WTC11 (cell line): ENCODE measurements at regions not wholly inside any gene's neighbourhood (a gene's known extent, or its start where the extent isn't known, plus 50 kb on each side); places are given as distances from the start of the nearest gene placed in this dataset.

Source experiments
- ATAC-seq: fragments of 200-7000 bp; cut with Tn5 transposase; 2 replicates; pipeline ENCODE4 v1.10.0; 2021; ENCODE audit warnings: mild to moderate bottlenecking, moderate library complexity
- CTCF ChIA-PET: fragments of 300-600 bp; sonication (Branson Sonifier 250); formaldehyde crosslinking; loops from one replicate; lab custom pipeline; 2021; ENCODE audit warnings: antibody characterized with exemption; lab: Charles Lee
- POLR2A ChIA-PET: fragments of 350-600 bp; sonication (Branson Sonifier 250); formaldehyde crosslinking; loops from one replicate; lab custom pipeline; 2021; ENCODE audit warnings: antibody characterized with exemption; lab: Charles Lee
- DNase-seq: peaks from one replicate; pipeline ENCODE4 v3.0.0; 2021; ENCODE audit warnings: low spot score
- H3K27ac Mint-ChIP-seq: 2 replicates; pipeline ENCODE4 v1.8.0; 2021; ENCODE audit warnings: mixed read lengths
- H3K27me3 Mint-ChIP-seq: 2 replicates; pipeline ENCODE4 v1.8.0; 2021; ENCODE audit warnings: low read depth, mild to moderate bottlenecking, moderate library complexity, mixed read lengths
- H3K36me3 Mint-ChIP-seq: 2 replicates; pipeline ENCODE4 v1.8.0; 2021; ENCODE audit warnings: mixed read lengths
- H3K4me1 Mint-ChIP-seq: 2 replicates; pipeline ENCODE4 v1.8.0; 2022; ENCODE audit warnings: mixed read lengths
- H3K4me3 Mint-ChIP-seq: 2 replicates; pipeline ENCODE4 v1.8.0; 2021; ENCODE audit warnings: mild to moderate bottlenecking, moderate library complexity, mixed read lengths
- H3K9me3 Mint-ChIP-seq: 2 replicates; pipeline ENCODE4 v1.8.0; 2021; ENCODE audit warnings: mixed read lengths
- ATF1 ChIP-seq: sonication (generic); formaldehyde crosslinking; IDR thresholded peaks from 2 replicates; pipeline ENCODE4 v1.8.1; 2023; ENCODE audit warnings: mild to moderate bottlenecking, moderate library complexity, missing genetic modification reagents
- CBFB ChIP-seq: sonication (generic); formaldehyde crosslinking; IDR thresholded peaks from 2 replicates; pipeline ENCODE4 v1.8.1; 2022; ENCODE audit warnings: mild to moderate bottlenecking, low read depth, missing genetic modification reagents
- FOXJ3 ChIP-seq: sonication (generic); formaldehyde crosslinking; IDR thresholded peaks from 2 replicates; pipeline ENCODE4 v1.9.0; 2021; ENCODE audit warnings: missing genetic modification reagents, mild to moderate bottlenecking, borderline replicate concordance
- FOXK1 ChIP-seq: sonication (generic); formaldehyde crosslinking; IDR thresholded peaks from 2 replicates; pipeline ENCODE4 v1.8.0; 2022; ENCODE audit warnings: mild to moderate bottlenecking, moderate library complexity, missing genetic modification reagents
- FOXP1 ChIP-seq: sonication (generic); formaldehyde crosslinking; IDR thresholded peaks from 2 replicates; pipeline ENCODE4 v1.8.0; 2022; ENCODE audit warnings: missing genetic modification reagents, mild to moderate bottlenecking, moderate library complexity, borderline replicate concordance
- GABPB1 ChIP-seq: sonication (generic); formaldehyde crosslinking; IDR thresholded peaks from 2 replicates; pipeline ENCODE4 v1.8.1; 2023; ENCODE audit warnings: mild to moderate bottlenecking, missing genetic modification reagents
- JAZF1 ChIP-seq: fragments of 250-450 bp; sonication (Bioruptor Pico); IDR thresholded peaks from 2 replicates; pipeline ENCODE4 v1.9.0; 2021; ENCODE audit warnings: moderate library complexity, mild to moderate bottlenecking, inconsistent platforms
- RELA ChIP-seq: sonication (generic); formaldehyde crosslinking; IDR thresholded peaks from 2 replicates; pipeline ENCODE4 v1.8.1; 2022; ENCODE audit warnings: missing genetic modification reagents, mild to moderate bottlenecking, borderline replicate concordance
- RORB ChIP-seq: fragments of 250-450 bp; sonication (Bioruptor Pico); IDR thresholded peaks from 2 replicates; pipeline ENCODE4 v1.9.0; 2021; ENCODE audit warnings: mild to moderate bottlenecking
- SMAD3 ChIP-seq: sonication (generic); formaldehyde crosslinking; IDR thresholded peaks from 2 replicates; pipeline ENCODE4 v1.8.0; 2022; ENCODE audit warnings: missing genetic modification reagents, mild to moderate bottlenecking, borderline replicate concordance
- SP1 ChIP-seq: sonication (generic); formaldehyde crosslinking; conservative IDR thresholded peaks from 2 replicates; pipeline ENCODE4 v1.8.1; 2022; ENCODE audit warnings: missing genetic modification reagents
- TEAD4 ChIP-seq: sonication (generic); formaldehyde crosslinking; IDR thresholded peaks from 2 replicates; pipeline ENCODE4 v1.8.0; 2022; ENCODE audit warnings: mild to moderate bottlenecking, missing genetic modification reagents
- ZNF121 ChIP-seq: sonication (generic); formaldehyde crosslinking; IDR thresholded peaks from 2 replicates; pipeline ENCODE4 v1.8.0; 2023; ENCODE audit warnings: missing genetic modification reagents
- ZNF219 ChIP-seq: sonication (generic); formaldehyde crosslinking; IDR thresholded peaks from 2 replicates; pipeline ENCODE4 v1.8.0; 2023; ENCODE audit warnings: missing genetic modification reagents, mild to moderate bottlenecking, borderline replicate concordance
- ZNF317 ChIP-seq: sonication (generic); formaldehyde crosslinking; IDR thresholded peaks from 2 replicates; pipeline ENCODE4 v1.8.1; 2023; ENCODE audit warnings: low read depth, mild to moderate bottlenecking, moderate library complexity, missing genetic modification reagents, borderline replicate concordance
- TF ChIP-seq, protein P1 (sequence below): sonication (generic); formaldehyde crosslinking; IDR thresholded peaks from 2 replicates; pipeline ENCODE4 v1.8.1; 2023; ENCODE audit warnings: mild to moderate bottlenecking, missing genetic modification reagents, moderate library complexity
- TF ChIP-seq, protein P2 (sequence below): fragments of 200-600 bp; IDR thresholded peaks from 2 replicates; pipeline ENCODE4 v1.8.0; 2022; ENCODE audit warnings: antibody characterized with exemption
- TF ChIP-seq, protein P3 (sequence below): sonication (generic); formaldehyde crosslinking; IDR thresholded peaks from 2 replicates; pipeline ENCODE4 v1.8.0; 2023; ENCODE audit warnings: missing genetic modification reagents
- TF ChIP-seq, protein P4 (sequence below): fragments of 250-450 bp; sonication (Bioruptor Pico); conservative IDR thresholded peaks from 2 replicates; pipeline ENCODE4 v1.9.0; 2021; ENCODE audit warnings: mild to moderate bottlenecking
- TF ChIP-seq, protein P5 (sequence below): sonication (generic); formaldehyde crosslinking; IDR thresholded peaks from 2 replicates; pipeline ENCODE4 v1.8.0; 2022; ENCODE audit warnings: mild to moderate bottlenecking, missing genetic modification reagents
- TF ChIP-seq, protein P6 (sequence below): sonication (generic); formaldehyde crosslinking; IDR thresholded peaks from 2 replicates; pipeline ENCODE4 v1.8.1; 2022; ENCODE audit warnings: missing genetic modification reagents, borderline replicate concordance

DNA sequence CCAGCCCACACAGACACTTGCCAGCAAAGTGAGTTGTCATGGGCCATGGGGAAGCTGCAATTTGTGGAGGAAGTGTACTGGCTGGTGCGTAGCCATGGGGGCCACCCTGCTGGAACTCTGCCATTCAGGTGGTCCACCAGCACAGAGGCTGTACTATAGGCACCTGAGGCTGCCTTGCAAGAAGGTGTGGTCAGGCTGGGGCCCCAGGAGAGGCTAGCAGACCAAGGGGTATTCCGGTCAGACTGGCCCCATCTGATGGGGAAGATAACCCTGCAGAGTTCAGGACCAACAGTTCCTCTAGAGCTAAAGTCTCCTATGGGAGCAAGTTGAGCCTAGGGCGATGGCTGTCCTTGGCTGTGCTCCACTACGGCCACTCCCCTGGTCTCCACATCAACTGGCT, 136.1 kb downstream of the DCAF12L2 start (continued):
- TF ChIP-seq GABPB1 (CRISPR knock-in tag): no peak
- TF ChIP-seq, protein P1, sequence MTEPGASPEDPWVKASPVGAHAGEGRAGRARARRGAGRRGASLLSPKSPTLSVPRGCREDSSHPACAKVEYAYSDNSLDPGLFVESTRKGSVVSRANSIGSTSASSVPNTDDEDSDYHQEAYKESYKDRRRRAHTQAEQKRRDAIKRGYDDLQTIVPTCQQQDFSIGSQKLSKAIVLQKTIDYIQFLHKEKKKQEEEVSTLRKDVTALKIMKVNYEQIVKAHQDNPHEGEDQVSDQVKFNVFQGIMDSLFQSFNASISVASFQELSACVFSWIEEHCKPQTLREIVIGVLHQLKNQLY (CRISPR knock-in tag): no peak
- TF ChIP-seq, protein P2, sequence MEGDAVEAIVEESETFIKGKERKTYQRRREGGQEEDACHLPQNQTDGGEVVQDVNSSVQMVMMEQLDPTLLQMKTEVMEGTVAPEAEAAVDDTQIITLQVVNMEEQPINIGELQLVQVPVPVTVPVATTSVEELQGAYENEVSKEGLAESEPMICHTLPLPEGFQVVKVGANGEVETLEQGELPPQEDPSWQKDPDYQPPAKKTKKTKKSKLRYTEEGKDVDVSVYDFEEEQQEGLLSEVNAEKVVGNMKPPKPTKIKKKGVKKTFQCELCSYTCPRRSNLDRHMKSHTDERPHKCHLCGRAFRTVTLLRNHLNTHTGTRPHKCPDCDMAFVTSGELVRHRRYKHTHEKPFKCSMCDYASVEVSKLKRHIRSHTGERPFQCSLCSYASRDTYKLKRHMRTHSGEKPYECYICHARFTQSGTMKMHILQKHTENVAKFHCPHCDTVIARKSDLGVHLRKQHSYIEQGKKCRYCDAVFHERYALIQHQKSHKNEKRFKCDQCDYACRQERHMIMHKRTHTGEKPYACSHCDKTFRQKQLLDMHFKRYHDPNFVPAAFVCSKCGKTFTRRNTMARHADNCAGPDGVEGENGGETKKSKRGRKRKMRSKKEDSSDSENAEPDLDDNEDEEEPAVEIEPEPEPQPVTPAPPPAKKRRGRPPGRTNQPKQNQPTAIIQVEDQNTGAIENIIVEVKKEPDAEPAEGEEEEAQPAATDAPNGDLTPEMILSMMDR: no peak

DNA sequence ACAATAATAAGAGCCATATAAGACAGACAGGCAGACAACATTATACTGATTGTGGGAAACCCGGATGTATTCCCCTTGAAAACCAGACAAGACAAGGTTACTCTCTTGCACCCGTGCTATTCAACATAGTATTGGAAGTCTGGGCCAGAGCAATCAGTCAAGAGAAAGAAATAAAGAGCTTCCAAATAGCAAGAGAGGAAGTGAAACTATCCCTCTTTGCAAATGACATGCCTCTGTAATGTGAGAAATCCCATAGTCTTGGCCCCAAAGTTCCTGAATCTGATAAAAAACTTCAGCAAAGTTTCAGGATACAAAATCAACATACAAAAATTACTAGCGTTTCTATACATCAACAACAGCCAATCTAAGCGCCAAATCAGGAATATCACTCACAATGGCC, 102.1 kb downstream of the DCAF12L2 start:
- ChIA-PET POLR2A (no interaction called here), CTCF (no interaction called here)
- TF ChIP-seq FOXJ3: no peak
- TF ChIP-seq RORB: no peak
- TF ChIP-seq SP1 (CRISPR knock-in tag): no peak
- TF ChIP-seq ATF1: no peak
- TF ChIP-seq GABPB1 (CRISPR knock-in tag): no peak
- TF ChIP-seq, protein P3, sequence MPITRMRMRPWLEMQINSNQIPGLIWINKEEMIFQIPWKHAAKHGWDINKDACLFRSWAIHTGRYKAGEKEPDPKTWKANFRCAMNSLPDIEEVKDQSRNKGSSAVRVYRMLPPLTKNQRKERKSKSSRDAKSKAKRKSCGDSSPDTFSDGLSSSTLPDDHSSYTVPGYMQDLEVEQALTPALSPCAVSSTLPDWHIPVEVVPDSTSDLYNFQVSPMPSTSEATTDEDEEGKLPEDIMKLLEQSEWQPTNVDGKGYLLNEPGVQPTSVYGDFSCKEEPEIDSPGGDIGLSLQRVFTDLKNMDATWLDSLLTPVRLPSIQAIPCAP (CRISPR knock-in tag): no peak
- TF ChIP-seq, protein P4, sequence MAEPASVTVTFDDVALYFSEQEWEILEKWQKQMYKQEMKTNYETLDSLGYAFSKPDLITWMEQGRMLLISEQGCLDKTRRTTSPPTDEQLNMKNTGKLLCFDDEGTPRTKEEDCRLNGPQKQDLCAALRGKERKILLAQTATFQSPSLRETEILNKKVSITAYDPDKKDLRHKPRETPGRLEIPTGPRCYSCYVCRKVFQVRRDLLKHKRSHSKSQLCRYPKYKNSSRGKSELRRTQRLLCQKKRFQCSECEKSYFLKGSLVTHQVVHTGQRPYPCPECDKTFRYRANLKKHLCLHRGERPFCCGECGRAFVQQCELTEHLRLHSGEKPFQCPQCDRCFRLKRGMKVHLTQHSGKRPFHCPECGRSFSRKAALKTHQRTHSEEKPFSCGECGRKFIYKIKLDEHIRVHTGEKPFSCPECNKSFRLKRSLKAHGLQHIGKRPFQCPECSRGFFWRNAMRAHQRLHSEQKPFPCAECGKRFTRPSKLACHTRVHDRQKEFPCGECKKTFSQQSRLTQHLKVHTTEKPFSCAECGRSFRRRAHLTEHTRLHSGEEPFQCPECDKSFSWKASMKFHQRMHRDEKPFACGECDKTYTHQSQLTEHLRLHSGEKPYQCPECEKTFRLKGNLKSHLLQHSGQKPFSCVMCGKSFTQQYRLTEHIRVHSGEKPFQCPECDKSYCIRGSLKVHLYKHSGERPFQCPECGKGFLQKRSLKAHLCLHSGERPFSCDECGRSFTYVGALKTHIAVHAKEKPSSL (CRISPR knock-in tag): no peak
- TF ChIP-seq, protein P5, sequence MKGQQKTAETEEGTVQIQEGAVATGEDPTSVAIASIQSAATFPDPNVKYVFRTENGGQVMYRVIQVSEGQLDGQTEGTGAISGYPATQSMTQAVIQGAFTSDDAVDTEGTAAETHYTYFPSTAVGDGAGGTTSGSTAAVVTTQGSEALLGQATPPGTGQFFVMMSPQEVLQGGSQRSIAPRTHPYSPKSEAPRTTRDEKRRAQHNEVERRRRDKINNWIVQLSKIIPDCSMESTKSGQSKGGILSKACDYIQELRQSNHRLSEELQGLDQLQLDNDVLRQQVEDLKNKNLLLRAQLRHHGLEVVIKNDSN: no peak
- TF ChIP-seq, protein P6, sequence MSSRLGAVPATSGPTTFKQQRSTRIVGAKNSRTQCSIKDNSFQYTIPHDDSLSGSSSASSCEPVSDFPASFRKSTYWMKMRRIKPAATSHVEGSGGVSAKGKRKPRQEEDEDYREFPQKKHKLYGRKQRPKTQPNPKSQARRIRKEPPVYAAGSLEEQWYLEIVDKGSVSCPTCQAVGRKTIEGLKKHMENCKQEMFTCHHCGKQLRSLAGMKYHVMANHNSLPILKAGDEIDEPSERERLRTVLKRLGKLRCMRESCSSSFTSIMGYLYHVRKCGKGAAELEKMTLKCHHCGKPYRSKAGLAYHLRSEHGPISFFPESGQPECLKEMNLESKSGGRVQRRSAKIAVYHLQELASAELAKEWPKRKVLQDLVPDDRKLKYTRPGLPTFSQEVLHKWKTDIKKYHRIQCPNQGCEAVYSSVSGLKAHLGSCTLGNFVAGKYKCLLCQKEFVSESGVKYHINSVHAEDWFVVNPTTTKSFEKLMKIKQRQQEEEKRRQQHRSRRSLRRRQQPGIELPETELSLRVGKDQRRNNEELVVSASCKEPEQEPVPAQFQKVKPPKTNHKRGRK (CRISPR knock-in tag): no peak
- no peaks in the 10 kb centered on the region for H3K36me3 Mint-ChIP-seq
- ATAC-seq: no peak
- H3K9me3 Mint-ChIP-seq: no peaks in the 10 kb centered on the region
- no peak overlapping the region for H3K4me3 Mint-ChIP-seq
- H3K4me1 Mint-ChIP-seq: peaks cover 6% of the 10 kb centered on the region; the same call in 1 of the 2 replicates
- H3K27me3 Mint-ChIP-seq: no peaks in the 10 kb centered on the region
- DNase-seq: no peak
- no peak overlapping the region for H3K27ac Mint-ChIP-seq

DNA sequence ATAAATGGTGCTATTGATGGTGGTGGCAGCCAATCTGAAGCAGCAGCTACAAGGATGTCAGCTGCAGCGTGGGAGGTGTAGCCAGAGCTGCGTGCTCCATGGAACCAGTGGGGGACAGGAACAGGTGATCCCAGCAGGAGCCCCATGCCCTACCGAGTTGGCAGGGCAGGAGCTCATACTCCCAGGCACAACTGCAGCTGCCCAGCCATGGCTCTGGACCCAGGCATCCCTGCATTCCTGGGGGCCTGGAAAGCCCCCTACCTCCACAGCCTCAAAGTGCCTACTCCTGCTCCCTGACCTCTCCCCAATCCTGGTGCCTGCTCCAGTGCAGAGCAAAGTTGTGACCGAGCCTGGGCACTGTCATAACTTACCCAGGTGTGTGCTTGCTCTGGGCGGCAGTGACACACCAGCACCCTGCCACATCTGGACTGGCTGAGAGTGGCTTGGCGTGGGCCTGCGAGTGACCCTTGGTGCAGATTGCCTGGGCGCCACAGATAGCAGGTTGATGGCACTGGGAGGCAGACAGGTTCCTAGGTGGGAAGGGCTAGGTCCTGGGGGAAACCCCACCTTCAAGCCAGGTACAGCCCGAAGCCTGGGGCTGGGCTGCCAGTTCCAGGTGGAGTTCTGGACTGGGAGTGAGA, 101.1 kb downstream of the DCAF12L2 start:
- H3K9me3 Mint-ChIP-seq: no peaks in the 10 kb centered on the region
- H3K27ac Mint-ChIP-seq: no peak overlapping the region
- peaks cover 6% of the 10 kb centered on the region; the same call in 1 of the 2 replicates for H3K4me1 Mint-ChIP-seq
- ATAC-seq: no peak; the same call in 1 of the 2 replicates
- ChIA-PET POLR2A (no interaction called here), CTCF (no interaction called here)
- no peak overlapping the region for H3K4me3 Mint-ChIP-seq
- no peaks in the 10 kb centered on the region for H3K36me3 Mint-ChIP-seq
- no peak for DNase-seq
- no peaks in the 10 kb centered on the region for H3K27me3 Mint-ChIP-seq
- TF ChIP-seq ZNF317 (no peak), TEAD4 (CRISPR knock-in tag) (no peak), SP1 (CRISPR knock-in tag) (no peak), FOXP1 (CRISPR knock-in tag) (no peak), FOXK1 (no peak), ZNF219 (CRISPR knock-in tag) (no peak), ZNF121 (CRISPR knock-in tag) (no peak), RELA (no peak), ATF1 (no peak), JAZF1 (CRISPR knock-in tag) (no peak), CBFB (CRISPR knock-in tag) (no peak), SMAD3 (CRISPR knock-in tag) (no peak)
- TF ChIP-seq, protein P4 (CRISPR knock-in tag): no peak
